ENCODE measurements at regions not wholly inside any gene's neighbourhood (a gene's known extent, or its start where the extent isn't known, plus 50 kb on each side); places are given as distances from the start of the nearest gene placed in this dataset.

GRCh38 chr7:18354108-18355085 is 141.2 kb upstream of the HDAC9 start:
- no peaks in the 10 kb centered on the region for H3K9me3 ChIP-seq (replicated peaks; ENCODE audit: control insufficient read depth, insufficient read depth, low read length)
- no peak for FAIRE-seq
- ChIA-PET CTCF (interaction anchor here (0.7 to 5.9 kb wide), 13 partner anchors 9 to 585 kb away, joined by 3 to 110 read pairs (median 3); no protein-coding TSS in a partner anchor), SMC1A (ENCODE audit: uncharacterized antibody, unreplicated experiment) (interaction anchor here (0.8 to 2.7 kb wide), 5 partner anchors 216 to 408 kb away, joined by 3 to 39 read pairs (median 4); no protein-coding TSS in a partner anchor), POLR2A (no interaction called here), RAD21 (ENCODE audit: unreplicated experiment) (interaction anchor here (1.3 kb wide), 1 partner anchor 310 kb away, joined by 4 read pairs; no protein-coding TSS in a partner anchor)
- no peak overlapping the region for H3K4me2 ChIP-seq (ENCODE audit: control insufficient read depth, insufficient read depth)
- H4K20me1 ChIP-seq (ENCODE audit: control insufficient read depth, insufficient read depth): no peaks in the 10 kb centered on the region
- no peaks in the 10 kb centered on the region for H3K79me2 ChIP-seq (ENCODE audit: control insufficient read depth, insufficient read depth, low read length)
- intact Hi-C loops (cut with micrococcal nuclease; ENCODE audit: unreplicated experiment): loop anchor here (5.0 kb wide), 2 partner anchors 153 to 1313 kb away; no protein-coding TSS in a partner anchor
- no peak overlapping the region for H3K27ac ChIP-seq (ENCODE audit: control insufficient read depth, insufficient read depth)
- no TSS peak for BruUV-seq (replicated peaks)
- 88% methylated on average over 6 of the region's 6 CpGs for WGBS (ENCODE audit: insufficient coverage, insufficient replicate concordance, low lambda C conversion rate, missing lambda C conversion rate)
- H3K4me3 ChIP-seq: no peak overlapping the region
- no peaks in the 10 kb centered on the region for H3K36me3 ChIP-seq (ENCODE audit: control insufficient read depth in 2 of 2, insufficient read depth in 2 of 2, low read length in 1 of 2)
- no peak overlapping the region for H3K9ac ChIP-seq (ENCODE audit: control insufficient read depth, insufficient read depth, low read length)
- H3K4me1 ChIP-seq (ENCODE audit: control insufficient read depth, insufficient read depth, low read length): no peaks in the 10 kb centered on the region
- no peak overlapping the region for H2AFZ ChIP-seq (ENCODE audit: control insufficient read depth, low read depth, low read length)
- in situ Hi-C loops (cut with MboI): loop anchor here (5.0 to 10.0 kb wide), 3 partner anchors 308 to 1310 kb away; no protein-coding TSS in a partner anchor
- no peaks in the 10 kb centered on the region for H3K27me3 ChIP-seq (replicated peaks in 1 of 2; ENCODE audit: control insufficient read depth in 2 of 2, insufficient read depth in 2 of 2, low read length in 1 of 2)
- no peak for DNase-seq (ENCODE audit: low read depth, low spot score)
- TF ChIP-seq MTA2 (IDR thresholded peaks at IDR 0.05; ENCODE audit: low read depth) (no peak), PAX5 (IDR thresholded peaks at IDR 0.05; ENCODE audit: borderline replicate concordance, low read depth, low read length) (no peak), ATF7 (IDR thresholded peaks at IDR 0.05; ENCODE audit: low read depth) (no peak), TAF1 (IDR thresholded peaks at IDR 0.05; ENCODE audit: borderline replicate concordance, low read depth, low read length) (no peak), CHD4 (IDR thresholded peaks at IDR 0.05) (no peak), USF2 (IDR thresholded peaks at IDR 0.05; ENCODE audit: borderline replicate concordance, low read depth, low read length) (no peak), LARP7 (IDR thresholded peaks at IDR 0.05) (no peak), RB1 (IDR thresholded peaks at IDR 0.05; ENCODE audit: borderline replicate concordance) (no peak), PML (IDR thresholded peaks at IDR 0.05; ENCODE audit: low read length) (no peak), PKNOX1 (IDR thresholded peaks at IDR 0.05) (no peak), KLF5 (IDR thresholded peaks at IDR 0.05; ENCODE audit: partially characterized antibody) (no peak), CBX3 (IDR thresholded peaks at IDR 0.05; ENCODE audit: borderline replicate concordance, low read depth) (no peak), CREM (IDR thresholded peaks at IDR 0.05; ENCODE audit: low read depth) (no peak), CUX1 (IDR thresholded peaks at IDR 0.05; ENCODE audit: insufficient replicate concordance, low read depth, low read length) (no peak)
- no peak for ATAC-seq
